ENCODE measurements at regions not wholly inside any gene's neighbourhood (a gene's known extent, or its start where the extent isn't known, plus 50 kb on each side); places are given as distances from the start of the nearest gene placed in this dataset.

GRCh38 chr3:27056326-27056725 lies 312.9 kb downstream of the NEK10 start:
- H3K4me1 ChIP-seq = no peaks in the 10 kb centered on the region
- no peaks in the 10 kb centered on the region for H3K27me3 ChIP-seq
- no peaks in the 10 kb centered on the region for H3K9me3 ChIP-seq
- no peak overlapping the region for H3K27ac ChIP-seq
- 84 to 98% methylated on average over 2 of the region's 2 CpGs for WGBS, 2 donors
- no peak for TF ChIP-seq CTCF (IDR thresholded peaks at IDR 0.05)
- FAIRE-seq (no peak), DNase-seq (no peak), ATAC-seq (no peak)
- H3K4me3 ChIP-seq = no peak overlapping the region
- intact Hi-C loops (cut with DNase I) = no loop called here
- H3K36me3 ChIP-seq = no peaks in the 10 kb centered on the region

- ATAC-seq = no peak
- intact Hi-C loops (cut with DNase I) = no loop called here
- TF ChIP-seq CTCF (IDR thresholded peaks at IDR 0.05) = no peak
Measured at GRCh38 chr3:27059489-27059888, 309.7 kb downstream of the NEK10 start.

More at GRCh38 chr3:27059489-27059888, 309.7 kb downstream of the NEK10 start:
- no peaks in the 10 kb centered on the region for H3K9me3 ChIP-seq
- H3K4me3 ChIP-seq = no peak overlapping the region
- H3K4me1 ChIP-seq = no peaks in the 10 kb centered on the region
- no peak overlapping the region for H3K27ac ChIP-seq
- no peaks in the 10 kb centered on the region for H3K27me3 ChIP-seq
- H3K36me3 ChIP-seq = no peaks in the 10 kb centered on the region
- FAIRE-seq (no peak), DNase-seq (no peak)

All from pancreas (tissue), 10 donors.